ENCODE measurements at regions not wholly inside any gene's neighbourhood (a gene's known extent, or its start where the extent isn't known, plus 50 kb on each side); places are given as distances from the start of the nearest gene placed in this dataset.

GRCh38 chrX:78388663-78389062, 61.3 kb upstream of the CYSLTR1 start:
- Histone ChIP-seq H3K27me3 (ENCODE audit: control insufficient read depth in 4 of 4, insufficient read depth in 4 of 4, low read length in 3 of 4) (no peaks in the 10 kb centered on the region), H3K27ac (ENCODE audit: low read depth in 1 of 2, low read length in 2 of 2) (no peak overlapping the region), H3K9ac (ENCODE audit: low read depth in 1 of 2, low read length in 2 of 2) (no peak overlapping the region), H3K4me3 (ENCODE audit: low read depth in 1 of 3, low read length in 3 of 3) (no peak overlapping the region), H3K9me3 (ENCODE audit: control insufficient read depth in 4 of 4, low read length in 3 of 4) (peaks cover 0 to 9% (median 2%) of the 10 kb centered on the region in 4 donors), H3K36me3 (ENCODE audit: control insufficient read depth in 4 of 4, insufficient read depth in 3 of 4, low read depth in 1 of 4, low read length in 3 of 4) (no peaks in the 10 kb centered on the region), H3K4me1 (ENCODE audit: control insufficient read depth in 4 of 4, insufficient read depth in 4 of 4, low read length in 3 of 4) (no peaks in the 10 kb centered on the region)
- no peak for DNase-seq (ENCODE audit: low spot score)
- TF ChIP-seq TAF1 (conservative IDR thresholded peaks at IDR 0.05): no peak
- TF ChIP-seq EGR1 (IDR thresholded peaks at IDR 0.05; ENCODE audit: low read depth in 2 of 2): no peak
- no peak for TF ChIP-seq FOXA2 (IDR thresholded peaks at IDR 0.05)
- no peak for TF ChIP-seq FOXA1 (IDR thresholded peaks at IDR 0.05)
- TF ChIP-seq YY1 (IDR thresholded peaks at IDR 0.05): no peak
- no peak for TF ChIP-seq JUND (IDR thresholded peaks at IDR 0.05)
- no peak for TF ChIP-seq CTCF (IDR thresholded peaks at IDR 0.05; ENCODE audit: low read depth, low read length, missing input control)
- no peak for TF ChIP-seq GABPA (IDR thresholded peaks at IDR 0.05 in 1 of 2, conservative IDR thresholded peaks at IDR 0.05 in 1 of 2)
- TF ChIP-seq NR2F2 (IDR thresholded peaks at IDR 0.05): no peak
- TF ChIP-seq RAD21 (IDR thresholded peaks at IDR 0.05): no peak
- TF ChIP-seq HNF4G (IDR thresholded peaks at IDR 0.05): no peak
- TF ChIP-seq HNF4A (conservative IDR thresholded peaks at IDR 0.05): no peak
- no peak for TF ChIP-seq ATF3 (IDR thresholded peaks at IDR 0.05)
- no peak for TF ChIP-seq SP1 (IDR thresholded peaks at IDR 0.05)
- TF ChIP-seq ZBTB33 (IDR thresholded peaks at IDR 0.05): no peak
- no peak for TF ChIP-seq RXRA (IDR thresholded peaks at IDR 0.05)
- no peak for TF ChIP-seq MAX (IDR thresholded peaks at IDR 0.05)
- 75% methylated on average over 2 of the region's 2 CpGs for WGBS

GRCh38 chrX:78387364-78387763, 60.0 kb upstream of the CYSLTR1 start:
- no peak overlapping the region for H3K4me3 ChIP-seq (ENCODE audit: low read depth in 1 of 3, low read length in 3 of 3)
- no peaks in the 10 kb centered on the region for H3K36me3 ChIP-seq (ENCODE audit: control insufficient read depth in 4 of 4, insufficient read depth in 3 of 4, low read depth in 1 of 4, low read length in 3 of 4)
- no peak for DNase-seq (ENCODE audit: low spot score)
- H3K27ac ChIP-seq (ENCODE audit: low read depth in 1 of 2, low read length in 2 of 2): no peak overlapping the region
- no peaks in the 10 kb centered on the region for H3K4me1 ChIP-seq (ENCODE audit: control insufficient read depth in 4 of 4, insufficient read depth in 4 of 4, low read length in 3 of 4)
- peaks cover 0 to 9% (median 2%) of the 10 kb centered on the region in 4 donors for H3K9me3 ChIP-seq (ENCODE audit: control insufficient read depth in 4 of 4, low read length in 3 of 4)
- H3K27me3 ChIP-seq (ENCODE audit: control insufficient read depth in 4 of 4, insufficient read depth in 4 of 4, low read length in 3 of 4): no peaks in the 10 kb centered on the region
- H3K9ac ChIP-seq (ENCODE audit: low read depth in 1 of 2, low read length in 2 of 2): no peak overlapping the region
- TF ChIP-seq FOXA2 (IDR thresholded peaks at IDR 0.05): no peak
- no peak for TF ChIP-seq HNF4G (IDR thresholded peaks at IDR 0.05)

GRCh38 chrX:78384486-78384885, 57.1 kb upstream of the CYSLTR1 start:
- DNase-seq (ENCODE audit: low spot score): no peak
- Histone ChIP-seq H3K4me3 (ENCODE audit: low read depth in 1 of 3, low read length in 3 of 3) (no peak overlapping the region), H3K27ac (ENCODE audit: low read depth in 1 of 2, low read length in 2 of 2) (no peak overlapping the region), H3K9ac (ENCODE audit: low read depth in 1 of 2, low read length in 2 of 2) (no peak overlapping the region), H3K9me3 (ENCODE audit: control insufficient read depth in 4 of 4, low read length in 3 of 4) (peaks cover 0 to 9% (median 2%) of the 10 kb centered on the region in 4 donors), H3K27me3 (ENCODE audit: control insufficient read depth in 4 of 4, insufficient read depth in 4 of 4, low read length in 3 of 4) (no peaks in the 10 kb centered on the region), H3K4me1 (ENCODE audit: control insufficient read depth in 4 of 4, insufficient read depth in 4 of 4, low read length in 3 of 4) (no peaks in the 10 kb centered on the region), H3K36me3 (ENCODE audit: control insufficient read depth in 4 of 4, insufficient read depth in 3 of 4, low read depth in 1 of 4, low read length in 3 of 4) (no peaks in the 10 kb centered on the region)
- TF ChIP-seq RXRA (IDR thresholded peaks at IDR 0.05) (no peak), RAD21 (IDR thresholded peaks at IDR 0.05) (no peak), ZBTB33 (IDR thresholded peaks at IDR 0.05) (no peak), FOXA2 (IDR thresholded peaks at IDR 0.05) (no peak), YY1 (IDR thresholded peaks at IDR 0.05) (no peak), EGR1 (IDR thresholded peaks at IDR 0.05; ENCODE audit: low read depth in 2 of 2) (no peak), HNF4A (conservative IDR thresholded peaks at IDR 0.05) (no peak), SP1 (IDR thresholded peaks at IDR 0.05) (no peak), CTCF (IDR thresholded peaks at IDR 0.05; ENCODE audit: low read depth, low read length, missing input control) (no peak), GABPA (IDR thresholded peaks at IDR 0.05 in 1 of 2, conservative IDR thresholded peaks at IDR 0.05 in 1 of 2) (no peak), NR2F2 (IDR thresholded peaks at IDR 0.05) (no peak)

All from liver (tissue), 8 donors.